HCT116 (cell line): ENCODE measurements at regions not wholly inside any gene's neighbourhood (a gene's known extent, or its start where the extent isn't known, plus 50 kb on each side); places are given as distances from the start of the nearest gene placed in this dataset.

Source experiments
- ATAC-seq: fragments of 200-7000 bp; cut with Tn5 transposase; 2 replicates; pipeline ENCODE4 v1.9.1; 2020; ENCODE audit warnings: mild to moderate bottlenecking, moderate library complexity
- BruUV-seq: library from RNA; stranded (reverse); fragments of 400-500 nt; replicated peaks from 2 replicates; lab custom pipeline; 2021; lab: Mats Ljungman, UMichigan
- CTCF ChIA-PET: fragments of 300-600 bp; sonication (Branson Sonifier 250); formaldehyde crosslinking; loops from one replicate; lab custom pipeline; 2021; ENCODE audit warnings: antibody characterized with exemption; lab: Charles Lee
- POLR2A ChIA-PET: fragments of 300-600, 350-600 bp; sonication (Branson Sonifier 250); formaldehyde crosslinking; loops from one replicate; lab custom pipeline; 2021; ENCODE audit warnings: antibody characterized with exemption; lab: Charles Lee
- RAD21 ChIA-PET, 2 experiments: fragments of 300-600 bp; sonication (Branson Sonifier 250); formaldehyde crosslinking; loops; one replicate each; lab custom pipeline; 2023; ENCODE audit warnings: low total read pairs in 2 of 2; ENCODE audit not compliant: uncharacterized antibody in 2 of 2, unreplicated experiment in 2 of 2, low non-redundant PET in 1 of 2; lab: Charles Lee
- DNase-seq: peaks from one replicate; pipeline ENCODE4 v3.0.0-alpha.2; 2010; ENCODE audit warnings: low read depth, low spot score
- H2AFZ ChIP-seq: fragments of 200-600 bp; shearing (Covaris generic), sonication (generic); 2 replicates; pipeline ENCODE4 v1.6.1; 2017; ENCODE audit warnings: low read depth, mixed run types, mixed read lengths, antibody characterized with exemption, low read length; ENCODE audit not compliant: poor library complexity, severe bottlenecking
- H3K27ac ChIP-seq: 2 replicates; pipeline ENCODE4 v1.5.1; 2012; ENCODE audit warnings: low read depth, low read length
- H3K27me3 ChIP-seq: fragments of 200-600 bp; sonication (generic); 2 replicates; pipeline ENCODE4 v1.6.1; 2016; ENCODE audit warnings: mixed run types, low read length, mixed read lengths; ENCODE audit not compliant: insufficient read depth
- H3K36me3 ChIP-seq, 2 experiments: fragments of 200-500 bp in 1 of 2; fragments of 200-600 bp in 1 of 2; sonication (Bioruptor generic) in 1 of 2; sonication (generic) in 1 of 2; 2 replicates each; pipeline versions ENCODE4 v1.5.1 to v1.6.1; 2014 to 2016; ENCODE audit warnings: low read length in 2 of 2, inconsistent platforms in 1 of 2, mixed read lengths in 1 of 2, mixed run types in 1 of 2; ENCODE audit not compliant: insufficient read depth in 2 of 2, control insufficient read depth in 1 of 2
- H3K4me1 ChIP-seq, 2 experiments: fragments of 200-600 bp in 1 of 2; sonication (generic) in 1 of 2; 2 replicates each; pipeline versions ENCODE4 v1.5.1 to v1.6.1; 2012 to 2017; ENCODE audit warnings: low read length in 2 of 2, inconsistent platforms in 1 of 2, mild to moderate bottlenecking in 1 of 2, mixed read lengths in 1 of 2, mixed run types in 1 of 2, moderate library complexity in 1 of 2; ENCODE audit not compliant: insufficient read depth in 2 of 2, control insufficient read depth in 1 of 2
- H3K4me2 ChIP-seq: fragments of 200-600 bp; sonication (generic); 2 replicates; pipeline ENCODE4 v1.6.1; 2017; ENCODE audit warnings: mixed run types, low read length, mixed read lengths
- H3K4me3 ChIP-seq, 2 experiments: fragments of 200-600 bp in 1 of 2; sonication (generic) in 1 of 2; replicated peaks in 1 of 2; 2 replicates each; pipeline ENCODE4 v1.5.1; 2011 to 2016; ENCODE audit warnings: low read length in 2 of 2, control low read depth in 1 of 2, low read depth in 1 of 2, mild to moderate bottlenecking in 1 of 2, mixed read lengths in 1 of 2, mixed run types in 1 of 2
- H3K79me2 ChIP-seq: fragments of 200-600 bp; sonication (generic); 2 replicates; pipeline ENCODE4 v1.6.1; 2017; ENCODE audit warnings: mild to moderate bottlenecking, mixed run types, low read length, moderate library complexity, mixed read lengths; ENCODE audit not compliant: insufficient read depth
- H3K9ac ChIP-seq: fragments of 200-600 bp; sonication (generic); 2 replicates; pipeline ENCODE4 v1.6.1; 2016; ENCODE audit warnings: low read length, mixed read lengths
- H3K9me2 ChIP-seq: fragments of 200-600 bp; sonication (generic), shearing (Covaris generic); 2 replicates; pipeline ENCODE4 v1.6.1; 2017; ENCODE audit warnings: mixed run types, mild to moderate bottlenecking, moderate library complexity; ENCODE audit not compliant: insufficient read depth
- H3K9me3 ChIP-seq, 2 experiments: fragments of 200-500 bp in 1 of 2; fragments of 200-600 bp in 1 of 2; sonication (Bioruptor generic) in 1 of 2; sonication (generic) in 1 of 2; 2 replicates each; pipeline ENCODE4 v1.6.1; 2014 to 2017; ENCODE audit warnings: low read length in 2 of 2, mixed read lengths in 2 of 2, inconsistent platforms in 1 of 2, low read depth in 1 of 2, mild to moderate bottlenecking in 1 of 2, mixed run types in 1 of 2, moderate library complexity in 1 of 2; ENCODE audit not compliant: control insufficient read depth in 1 of 2, insufficient read depth in 1 of 2
- H4K20me1 ChIP-seq: fragments of 200-600 bp; sonication (generic), shearing (Covaris generic); 2 replicates; pipeline ENCODE4 v1.6.1; 2017; ENCODE audit warnings: mixed run types, mild to moderate bottlenecking, moderate library complexity; ENCODE audit not compliant: insufficient read depth
- ATF3 ChIP-seq: IDR thresholded peaks from 2 replicates; pipeline ENCODE4 v1.6.1; 2012
- CBX3 ChIP-seq: IDR thresholded peaks from 2 replicates; pipeline ENCODE4 v1.6.1; 2012; ENCODE audit warnings: low read depth
- CEBPB ChIP-seq: IDR thresholded peaks from 2 replicates; pipeline ENCODE4 v1.6.1; 2012; ENCODE audit warnings: low read depth
- CTCF ChIP-seq, 3 experiments: fragments of 200-600 bp in 1 of 3; sonication (generic) in 1 of 3; IDR thresholded peaks in 2 of 3; conservative IDR thresholded peaks in 1 of 3; 2 replicates each; pipeline ENCODE4 v1.5.1; 2012 to 2017; ENCODE audit warnings: low read depth in 2 of 3, low read length in 2 of 3, antibody characterized with exemption in 1 of 3, borderline replicate concordance in 1 of 3, control low read depth in 1 of 3, mild to moderate bottlenecking in 1 of 3, mixed read lengths in 1 of 3, mixed run types in 1 of 3, moderate library complexity in 1 of 3; ENCODE audit not compliant: insufficient read depth in 1 of 3
- EGR1 ChIP-seq: IDR thresholded peaks from 2 replicates; pipeline ENCODE4 v1.6.1; 2012; ENCODE audit warnings: low read depth
- ELF1 ChIP-seq: IDR thresholded peaks from 2 replicates; pipeline ENCODE4 v1.6.1; 2012; ENCODE audit warnings: low read depth, borderline replicate concordance
- EZH2phosphoT487 ChIP-seq: fragments of 200-600 bp; IDR thresholded peaks from 2 replicates; pipeline ENCODE4 v1.6.1; 2018; ENCODE audit warnings: antibody characterized with exemption, borderline replicate concordance
- FOSL1 ChIP-seq: IDR thresholded peaks from 2 replicates; pipeline ENCODE4 v1.6.1; 2012; ENCODE audit warnings: low read depth
- JUND ChIP-seq: IDR thresholded peaks from 2 replicates; pipeline ENCODE4 v1.6.1; 2012
- MAX ChIP-seq: IDR thresholded peaks from 2 replicates; pipeline ENCODE4 v1.6.1; 2012
- POLR2A ChIP-seq: IDR thresholded peaks from 2 replicates; pipeline ENCODE4 v1.7.0; 2011; ENCODE audit warnings: borderline replicate concordance; ENCODE audit not compliant: insufficient read depth, insufficient read length; ENCODE audit errors: extremely low read depth
- RAD21 ChIP-seq: IDR thresholded peaks from 2 replicates; pipeline ENCODE4 v1.6.1; 2012; ENCODE audit warnings: low read depth, mild to moderate bottlenecking
- REST ChIP-seq: IDR thresholded peaks from 2 replicates; pipeline ENCODE4 v1.6.1; 2012; ENCODE audit warnings: low read depth
- SIN3A ChIP-seq: IDR thresholded peaks from 2 replicates; pipeline ENCODE4 v1.6.1; 2012; ENCODE audit warnings: low read depth
- SP1 ChIP-seq: IDR thresholded peaks from 2 replicates; pipeline ENCODE4 v1.6.1; 2012; ENCODE audit warnings: low read depth
- SRF ChIP-seq: IDR thresholded peaks from 2 replicates; pipeline ENCODE4 v1.6.1; 2012; ENCODE audit warnings: low read depth
- YY1 ChIP-seq: IDR thresholded peaks from 2 replicates; pipeline ENCODE4 v1.6.1; 2011; ENCODE audit warnings: low read length, low read depth, moderate library complexity, mild to moderate bottlenecking; ENCODE audit not compliant: insufficient replicate concordance; ENCODE audit errors: extremely low read depth
- ZBTB33 ChIP-seq: IDR thresholded peaks from 2 replicates; pipeline ENCODE4 v1.6.1; 2011; ENCODE audit warnings: mild to moderate bottlenecking, low read length, moderate library complexity; ENCODE audit not compliant: insufficient replicate concordance; ENCODE audit errors: extremely low read depth
- ZNF274 ChIP-seq: fragments of 200-500 bp; sonication (Bioruptor generic); IDR thresholded peaks from 2 replicates; pipeline ENCODE4 v1.6.1; 2014; ENCODE audit warnings: mild to moderate bottlenecking, low read depth, low read length, inconsistent platforms
- intact Hi-C: fragments of 100-400 bp; cut with micrococcal nuclease; formaldehyde crosslinking; loops from 2 replicates; pipeline ENCODE4 v1.10.0; 2022

GRCh38 chr11:98003606-98004371, 1017.0 kb upstream of the CNTN5 start:
- intact Hi-C loops: no loop called here
- CTCF ChIA-PET: no interaction called here

More at GRCh38 chr11:98003606-98004371, 1017.0 kb upstream of the CNTN5 start:
- Histone ChIP-seq H3K9me2 (no peaks in the 10 kb centered on the region), H3K4me3 (no peak overlapping the region), H3K4me1 (no peaks in the 10 kb centered on the region), H3K9me3 (peaks cover 3 to 6% of the 10 kb centered on the region in 2 experiments; a peak in 1 of 4 replicates)
- TF ChIP-seq CEBPB (no peak), RAD21 (no peak), SRF (no peak), POLR2A (no peak), SIN3A (no peak), CTCF (IDR thresholded peaks at IDR 0.05 in 2 of 3, conservative IDR thresholded peaks at IDR 0.05 in 1 of 3; ENCODE audit: borderline replicate concordance in 1 of 3, insufficient read depth in 1 of 3, low read depth in 2 of 3, low read length in 2 of 3) (no peak), EGR1 (no peak), JUND (no peak), ZBTB33 (no peak), YY1 (no peak), MAX (no peak), ZNF274 (no peak), REST (no peak), SP1 (no peak), EZH2phosphoT487 (no peak), CBX3 (no peak), FOSL1 (no peak), ELF1 (no peak), ATF3 (no peak)
- TF ChIP-seq, all 23 proteins: peak for 0
- no peak for DNase-seq
- no peak overlapping the region for H3K9ac ChIP-seq
- no peaks in the 10 kb centered on the region for H3K36me3 ChIP-seq
- H4K20me1 ChIP-seq: no peaks in the 10 kb centered on the region
- H2AFZ ChIP-seq: no peak overlapping the region
- H3K4me2 ChIP-seq: no peak overlapping the region
- POLR2A ChIA-PET: no interaction called here
- RAD21 ChIA-PET: no interaction called here
- H3K27me3 ChIP-seq: no peaks in the 10 kb centered on the region
- H3K79me2 ChIP-seq: no peaks in the 10 kb centered on the region
- BruUV-seq: no TSS peak
- ATAC-seq: no peak
- H3K27ac ChIP-seq: no peak overlapping the region
